Rectal smooth muscle tissue (tissue), 1 donor: ENCODE measurements at regions not wholly inside any gene's neighbourhood (a gene's known extent, or its start where the extent isn't known, plus 50 kb on each side); places are given as distances from the start of the nearest gene placed in this dataset.

Source experiments
- H3K27ac ChIP-seq: one replicate; pipeline ENCODE4 v1.7.0; 2013; ENCODE audit warnings: low read depth, low read length, inconsistent platforms
- H3K27me3 ChIP-seq: one replicate; pipeline ENCODE4 v1.7.0; 2013; ENCODE audit warnings: low read length; ENCODE audit not compliant: control insufficient read depth, insufficient read depth
- H3K36me3 ChIP-seq: one replicate; pipeline ENCODE4 v1.7.0; 2013; ENCODE audit warnings: low read length; ENCODE audit not compliant: control insufficient read depth, insufficient read depth
- H3K4me1 ChIP-seq: one replicate; pipeline ENCODE4 v1.7.0; 2013; ENCODE audit warnings: low read length; ENCODE audit not compliant: control insufficient read depth, insufficient read depth
- H3K4me3 ChIP-seq: one replicate; pipeline ENCODE4 v1.7.0; 2013; ENCODE audit warnings: low read length
- H3K9ac ChIP-seq: one replicate; pipeline ENCODE4 v1.7.0; 2013; ENCODE audit warnings: low read length

DNA sequence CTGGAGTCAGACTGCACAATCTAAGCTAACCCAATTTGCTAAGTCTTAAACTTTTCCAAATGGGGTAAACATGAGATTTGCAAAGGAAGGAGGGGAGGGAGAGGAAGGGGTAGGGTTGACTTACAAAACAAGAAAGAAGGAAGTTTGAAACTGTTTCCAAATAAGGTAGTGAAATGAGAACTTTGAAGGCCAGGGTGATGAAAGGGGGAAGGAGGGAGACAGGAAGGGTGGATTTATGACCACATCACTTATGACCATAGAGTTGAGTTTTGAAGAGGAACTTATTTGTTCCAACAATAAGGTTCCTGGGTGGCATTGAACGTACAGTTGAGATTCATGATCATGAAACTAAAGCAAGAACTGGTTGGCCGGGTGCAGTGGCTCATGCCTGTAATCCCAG lies 72.5 kb upstream of the DAPK1 start:
- H3K36me3 ChIP-seq = no peaks in the 10 kb centered on the region
- H3K4me3 ChIP-seq = no peak overlapping the region
- H3K27ac ChIP-seq = no peak overlapping the region

DNA sequence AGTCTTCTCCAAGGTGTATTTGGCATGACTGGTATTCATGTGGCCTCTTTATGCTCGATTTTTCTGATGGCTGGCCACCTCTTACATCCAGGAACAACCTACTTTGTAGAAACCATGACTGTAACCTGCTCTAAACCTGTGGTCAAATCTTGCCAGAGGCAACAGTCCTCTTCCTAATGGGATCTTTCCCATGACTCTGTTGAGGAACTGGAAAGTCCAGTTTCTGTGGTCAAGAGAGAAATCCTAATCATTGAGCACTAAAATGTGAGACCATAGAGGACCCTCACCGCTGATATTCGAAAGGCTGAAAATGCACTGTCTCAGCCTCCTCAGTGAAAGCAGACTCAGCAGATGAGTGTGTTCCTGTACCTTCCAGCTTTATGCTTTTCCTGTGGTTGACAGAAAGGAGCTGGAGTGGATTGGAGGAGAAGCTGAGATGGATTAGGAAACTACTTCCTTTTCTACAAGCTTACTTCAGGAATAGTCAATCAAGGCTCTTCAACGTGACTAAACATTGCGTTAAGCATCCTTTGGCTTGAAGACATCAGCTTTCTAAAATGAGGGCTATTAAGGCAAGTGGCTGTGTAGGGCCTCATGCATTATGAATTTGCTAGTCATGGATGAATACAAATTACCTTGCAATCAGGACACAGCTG lies 69.7 kb upstream of the DAPK1 start:
- H3K4me3 ChIP-seq = no peak overlapping the region
- no peak overlapping the region for H3K9ac ChIP-seq
- no peak overlapping the region for H3K27ac ChIP-seq
- H3K36me3 ChIP-seq = no peaks in the 10 kb centered on the region
- H3K27me3 ChIP-seq = no peaks in the 10 kb centered on the region
- H3K4me1 ChIP-seq = no peaks in the 10 kb centered on the region

More for the DNA sequence above, 72.5 kb upstream of the DAPK1 start:
- H3K27me3 ChIP-seq = no peaks in the 10 kb centered on the region
- no peaks in the 10 kb centered on the region for H3K4me1 ChIP-seq
- H3K9ac ChIP-seq = no peak overlapping the region

DNA sequence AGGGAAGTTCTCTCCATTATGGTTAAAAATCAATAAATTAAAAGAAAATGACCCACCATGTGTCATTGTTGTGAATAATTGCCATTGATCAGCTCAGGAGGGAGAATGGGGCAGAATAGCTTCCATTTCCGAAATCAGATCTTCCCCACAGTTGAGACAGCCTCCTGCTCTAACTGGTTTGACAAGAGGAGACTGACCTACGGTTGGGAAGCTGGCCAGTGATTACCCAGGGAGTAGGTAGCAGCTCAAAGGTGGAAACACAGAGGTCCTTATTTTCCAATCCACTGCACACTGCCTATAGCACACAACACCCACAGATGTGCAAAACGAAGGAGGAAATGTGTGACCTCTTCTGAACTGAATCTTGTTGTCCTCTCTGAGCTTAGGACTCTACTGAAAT lies 69.0 kb upstream of the DAPK1 start:
- H3K36me3 ChIP-seq = no peaks in the 10 kb centered on the region
- H3K27ac ChIP-seq = no peak overlapping the region
- H3K9ac ChIP-seq = no peak overlapping the region
- H3K27me3 ChIP-seq = no peaks in the 10 kb centered on the region
- no peaks in the 10 kb centered on the region for H3K4me1 ChIP-seq
- no peak overlapping the region for H3K4me3 ChIP-seq

DNA sequence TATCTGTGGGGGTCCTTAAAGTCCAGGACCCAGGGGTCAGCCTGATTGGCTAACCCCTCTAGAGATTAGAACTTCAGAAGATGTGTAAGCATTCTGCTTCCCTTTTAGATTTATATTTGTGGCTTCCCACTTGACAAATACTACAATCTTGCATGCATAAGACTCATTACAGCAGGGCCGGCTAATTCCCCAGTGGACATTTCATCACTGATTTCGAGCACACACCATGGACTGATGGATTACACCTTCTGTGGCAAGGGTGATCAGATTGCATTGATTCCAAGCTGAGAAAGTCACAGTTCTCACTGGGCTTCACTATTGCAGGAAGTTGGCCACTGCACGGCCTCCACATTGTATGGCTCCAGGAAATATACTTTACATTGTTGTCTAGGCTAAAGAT lies 65.8 kb upstream of the DAPK1 start:
- Histone ChIP-seq H3K4me1 (no peaks in the 10 kb centered on the region), H3K4me3 (no peak overlapping the region), H3K27ac (no peak overlapping the region)

DNA sequence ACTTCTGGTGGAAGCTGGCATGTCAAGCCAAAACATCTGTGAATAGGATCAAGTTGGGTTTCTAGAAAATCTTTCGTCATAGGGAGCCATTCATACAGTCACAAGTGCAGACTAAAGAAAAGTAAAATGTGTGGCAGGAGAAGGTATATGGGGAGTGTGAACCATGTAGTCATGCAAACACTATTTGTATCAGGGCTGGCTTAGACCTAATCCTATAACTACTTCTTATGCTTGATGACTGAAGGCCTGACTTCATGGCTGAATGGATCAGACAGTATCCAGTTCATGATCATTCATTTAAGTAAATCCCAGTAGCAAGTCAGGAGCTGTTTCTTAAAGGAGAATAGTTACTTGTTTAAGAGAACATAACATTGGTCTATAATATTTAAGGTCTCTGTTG lies 63.8 kb upstream of the DAPK1 start:
- Histone ChIP-seq H3K27me3 (no peaks in the 10 kb centered on the region), H3K27ac (no peak overlapping the region)

More for the DNA sequence above, 65.8 kb upstream of the DAPK1 start:
- no peak overlapping the region for H3K9ac ChIP-seq
- no peaks in the 10 kb centered on the region for H3K27me3 ChIP-seq
- H3K36me3 ChIP-seq = no peaks in the 10 kb centered on the region

DNA sequence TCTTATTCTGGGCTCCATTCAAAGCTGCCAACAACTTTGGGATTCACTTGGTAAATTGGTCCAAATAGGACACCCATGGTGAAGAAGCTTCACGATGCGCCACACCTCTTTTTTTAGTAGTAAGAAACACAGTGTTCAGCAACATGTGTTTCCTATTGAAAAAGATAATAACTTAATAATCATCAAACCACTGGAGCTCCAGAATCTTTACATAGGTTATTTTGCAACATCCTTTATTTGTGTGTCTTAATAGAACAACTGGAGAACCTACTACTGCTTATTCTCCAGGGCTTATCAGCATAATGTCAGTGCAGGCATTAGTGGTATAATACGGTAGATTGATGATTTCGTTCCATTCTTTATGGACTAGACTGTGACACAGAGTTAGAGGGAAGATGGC lies 63.3 kb upstream of the DAPK1 start:
- Histone ChIP-seq H3K4me3 (no peak overlapping the region), H3K9ac (no peak overlapping the region), H3K36me3 (no peaks in the 10 kb centered on the region), H3K27me3 (no peaks in the 10 kb centered on the region), H3K27ac (no peak overlapping the region), H3K4me1 (no peaks in the 10 kb centered on the region)

More for the DNA sequence above, 63.8 kb upstream of the DAPK1 start:
- Histone ChIP-seq H3K4me3 (no peak overlapping the region), H3K36me3 (no peaks in the 10 kb centered on the region), H3K4me1 (no peaks in the 10 kb centered on the region), H3K9ac (no peak overlapping the region)

DNA sequence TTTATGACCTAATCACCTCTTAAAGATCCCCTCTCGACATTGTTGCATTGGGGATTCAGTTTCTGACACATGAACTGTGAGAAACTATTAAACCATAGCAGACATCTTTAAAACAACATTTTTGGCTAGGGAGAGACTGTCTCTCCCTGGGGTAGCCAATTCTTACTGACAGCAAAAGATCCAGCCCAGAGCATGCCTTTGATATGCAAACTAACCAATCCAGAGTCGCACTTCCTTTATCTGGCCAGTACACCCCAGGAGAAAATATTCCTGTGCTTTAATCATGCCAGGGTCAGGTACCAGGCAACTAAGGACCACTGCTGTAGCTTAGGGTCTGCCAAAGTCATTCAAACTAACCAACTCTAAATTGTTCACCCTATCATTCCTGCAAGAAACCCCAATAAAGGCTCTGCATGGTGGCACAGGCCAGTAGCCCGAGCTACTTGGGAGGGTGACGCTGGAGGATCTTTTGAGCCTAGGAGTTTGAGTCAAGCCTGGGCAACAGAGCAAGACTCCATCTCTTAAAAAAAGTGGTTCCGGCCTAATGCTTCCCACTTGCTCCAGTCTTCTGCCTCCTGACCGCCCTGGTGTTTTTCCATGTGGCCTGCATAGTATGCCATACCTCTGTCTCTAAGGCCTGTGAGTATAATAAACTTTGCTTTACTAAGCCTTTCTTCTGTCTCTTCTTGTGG lies 62.3 kb upstream of the DAPK1 start:
- Histone ChIP-seq H3K27me3 (no peaks in the 10 kb centered on the region), H3K4me1 (peaks cover 3% of the 10 kb centered on the region), H3K9ac (no peak overlapping the region), H3K4me3 (no peak overlapping the region), H3K27ac (no peak overlapping the region), H3K36me3 (no peaks in the 10 kb centered on the region)

DNA sequence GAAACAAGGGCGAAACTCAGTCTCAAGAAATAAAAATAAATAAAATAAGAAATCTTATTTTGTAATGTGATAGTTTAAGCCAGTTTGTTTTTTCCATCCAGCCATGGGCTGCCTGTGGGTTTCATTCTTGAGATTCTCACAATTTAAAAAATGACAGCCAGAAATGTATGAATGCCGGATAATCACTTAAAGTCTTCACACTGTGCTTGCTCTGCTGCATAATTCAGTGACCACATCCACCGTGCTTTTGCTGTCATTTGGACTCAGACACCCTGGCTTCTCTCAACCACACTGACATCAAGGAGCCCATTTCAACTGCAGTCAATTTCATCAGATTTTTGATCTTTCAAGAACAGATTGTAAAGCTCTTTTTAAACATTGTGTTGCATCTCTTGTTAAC lies 61.0 kb upstream of the DAPK1 start:
- Histone ChIP-seq H3K4me1 (peaks cover 3% of the 10 kb centered on the region), H3K36me3 (no peaks in the 10 kb centered on the region), H3K27ac (no peak overlapping the region), H3K9ac (no peak overlapping the region), H3K27me3 (no peaks in the 10 kb centered on the region), H3K4me3 (no peak overlapping the region)

DNA sequence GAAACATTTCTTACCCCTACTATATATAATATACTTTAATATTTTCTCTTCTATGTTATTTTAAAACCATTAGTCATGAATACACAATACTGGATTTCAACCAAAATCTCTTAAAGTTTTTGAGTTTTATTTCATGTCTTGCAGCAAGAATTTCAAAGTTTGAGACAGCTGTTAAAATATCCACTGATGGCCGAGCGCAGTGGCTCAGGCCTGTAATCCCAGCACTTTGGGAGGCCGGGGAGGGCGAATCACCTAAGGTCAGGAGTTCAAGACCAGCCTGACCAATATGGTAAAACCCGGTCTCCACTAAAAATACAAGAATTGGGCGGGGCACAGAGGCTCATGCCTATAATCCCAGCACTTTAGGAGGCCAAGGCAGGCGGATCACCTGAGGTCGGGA lies 59.7 kb upstream of the DAPK1 start:
- Histone ChIP-seq H3K36me3 (no peaks in the 10 kb centered on the region), H3K9ac (no peak overlapping the region), H3K4me3 (no peak overlapping the region), H3K4me1 (peaks cover 3% of the 10 kb centered on the region), H3K27me3 (no peaks in the 10 kb centered on the region), H3K27ac (no peak overlapping the region)

DNA sequence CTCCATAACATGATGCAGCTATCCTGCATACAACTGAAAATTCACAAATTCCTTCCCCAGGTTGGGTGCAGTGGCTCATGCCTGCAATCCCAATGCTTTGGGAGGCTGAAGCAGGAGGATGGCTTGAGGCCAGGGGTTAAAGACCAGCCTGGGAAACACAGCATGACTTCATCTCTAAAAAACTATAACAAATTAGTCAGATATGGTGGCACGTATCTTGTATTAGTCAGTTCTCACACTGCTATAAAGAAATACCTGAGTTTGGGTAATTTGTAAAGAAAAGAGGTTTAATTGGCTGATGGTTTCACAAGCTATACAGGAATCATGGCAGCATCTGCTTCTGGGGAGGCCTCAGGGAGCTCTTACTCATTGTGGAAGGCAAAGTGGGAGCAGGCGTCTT lies 56.4 kb upstream of the DAPK1 start:
- Histone ChIP-seq H3K27ac (no peak overlapping the region), H3K4me1 (peaks cover 3% of the 10 kb centered on the region), H3K9ac (no peak overlapping the region), H3K36me3 (no peaks in the 10 kb centered on the region), H3K4me3 (no peak overlapping the region), H3K27me3 (no peaks in the 10 kb centered on the region)

DNA sequence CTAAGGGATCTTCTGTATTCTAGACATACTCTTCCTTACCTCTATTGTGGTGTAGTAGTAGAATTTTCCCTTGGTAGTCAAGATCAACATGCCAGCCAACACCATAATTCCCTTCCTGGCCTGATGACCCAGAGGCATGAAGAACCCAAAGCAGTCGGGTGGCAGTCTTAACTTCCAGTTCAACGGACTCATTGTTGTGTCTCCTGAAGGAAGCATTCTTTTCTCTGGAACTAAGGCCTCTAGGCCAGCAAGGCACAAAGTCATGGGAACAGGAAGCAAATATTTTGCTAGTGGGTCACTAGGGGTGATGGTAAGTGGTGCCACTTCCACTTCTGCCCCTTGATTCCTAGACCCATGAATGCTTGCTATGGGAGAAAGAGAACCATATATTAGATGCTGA lies 55.2 kb upstream of the DAPK1 start:
- Histone ChIP-seq H3K36me3 (no peaks in the 10 kb centered on the region), H3K4me3 (no peak overlapping the region), H3K27me3 (no peaks in the 10 kb centered on the region), H3K27ac (no peak overlapping the region), H3K9ac (no peak overlapping the region), H3K4me1 (peaks cover 3% of the 10 kb centered on the region)

DNA sequence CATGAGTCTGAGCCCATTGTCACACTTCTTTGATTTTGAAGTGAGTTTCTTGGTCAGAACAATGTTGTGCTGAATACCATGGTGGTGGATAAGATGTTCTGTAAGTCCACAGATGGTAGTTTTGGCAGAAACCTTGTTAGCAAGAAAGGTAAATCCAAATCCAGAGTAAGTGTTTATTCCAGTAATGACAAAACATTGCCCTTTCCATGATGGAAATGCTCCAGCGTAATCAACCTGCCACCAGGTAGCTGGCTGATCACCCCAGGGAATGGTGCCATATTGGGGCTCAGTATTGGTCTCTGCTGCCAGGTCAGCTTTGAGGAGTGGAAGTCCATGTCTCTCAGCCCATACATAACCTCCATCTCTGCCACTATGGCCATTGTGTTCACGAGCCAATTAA lies 54.7 kb upstream of the DAPK1 start:
- Histone ChIP-seq H3K9ac (no peak overlapping the region), H3K4me1 (peaks cover 3% of the 10 kb centered on the region), H3K27ac (no peak overlapping the region), H3K4me3 (no peak overlapping the region), H3K36me3 (no peaks in the 10 kb centered on the region), H3K27me3 (no peaks in the 10 kb centered on the region)

DNA sequence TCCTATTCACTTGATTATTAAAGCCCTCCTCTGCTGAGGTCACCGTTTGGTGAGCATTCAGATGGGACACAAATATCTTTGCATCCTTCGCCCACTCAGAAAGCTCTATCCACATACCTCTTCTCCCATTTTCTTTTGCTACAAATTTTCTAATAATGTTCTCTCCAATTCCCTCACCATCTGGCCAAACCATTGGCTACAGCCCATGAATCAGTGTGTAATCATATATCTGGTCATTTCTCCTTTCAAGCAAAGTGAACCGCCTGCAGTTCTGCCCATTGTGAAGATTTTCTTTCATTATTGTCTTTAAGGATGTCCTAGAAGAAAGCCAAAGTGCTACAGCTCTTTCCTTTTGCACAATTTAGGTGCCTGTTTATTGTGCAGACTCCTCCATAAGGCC lies 54.2 kb upstream of the DAPK1 start:
- Histone ChIP-seq H3K27ac (no peak overlapping the region), H3K36me3 (no peaks in the 10 kb centered on the region)

More for the DNA sequence above, 54.2 kb upstream of the DAPK1 start:
- H3K4me3 ChIP-seq = no peak overlapping the region
- H3K9ac ChIP-seq = no peak overlapping the region
- H3K27me3 ChIP-seq = no peaks in the 10 kb centered on the region
- peaks cover 3% of the 10 kb centered on the region for H3K4me1 ChIP-seq
